Endothelial cell (in vitro differentiated cells): ENCODE measurements at regions not wholly inside any gene's neighbourhood (a gene's known extent, or its start where the extent isn't known, plus 50 kb on each side); places are given as distances from the start of the nearest gene placed in this dataset.

Source experiments
- DNase-seq: peaks from one replicate; pipeline ENCODE4 v3.0.0; 2021; ENCODE audit warnings: low spot score
- H3K27ac Mint-ChIP-seq: one replicate; pipeline ENCODE4 v1.8.0; 2021; ENCODE audit warnings: mixed read lengths, inconsistent platforms; ENCODE audit not compliant: unreplicated experiment
- H3K27me3 Mint-ChIP-seq: one replicate; pipeline ENCODE4 v1.8.0; 2021; ENCODE audit warnings: mild to moderate bottlenecking, moderate library complexity, mixed read lengths, inconsistent platforms; ENCODE audit not compliant: unreplicated experiment
- H3K36me3 Mint-ChIP-seq: one replicate; pipeline ENCODE4 v1.8.0; 2021; ENCODE audit warnings: mild to moderate bottlenecking, low read depth, mixed read lengths, inconsistent platforms; ENCODE audit not compliant: unreplicated experiment
- H3K4me1 Mint-ChIP-seq: one replicate; pipeline ENCODE4 v1.8.0; 2021; ENCODE audit warnings: mild to moderate bottlenecking, mixed read lengths, inconsistent platforms; ENCODE audit not compliant: unreplicated experiment
- H3K4me3 Mint-ChIP-seq: one replicate; pipeline ENCODE4 v1.8.0; 2021; ENCODE audit warnings: mild to moderate bottlenecking, mixed read lengths, inconsistent platforms; ENCODE audit not compliant: unreplicated experiment
- H3K9me3 Mint-ChIP-seq: one replicate; pipeline ENCODE4 v1.8.0; 2021; ENCODE audit warnings: mixed read lengths, inconsistent platforms; ENCODE audit not compliant: unreplicated experiment
- CTCF ChIP-seq: fragments of 200-600 bp; sonication (generic); IDR thresholded peaks from one replicate; pipeline ENCODE4 v1.5.0; 2021; ENCODE audit warnings: antibody characterized with exemption; ENCODE audit not compliant: unreplicated experiment

- Mint-ChIP-seq H3K4me3 (no peak overlapping the region), H3K27me3 (no peaks in the 10 kb centered on the region), H3K36me3 (no peaks in the 10 kb centered on the region), H3K9me3 (no peaks in the 10 kb centered on the region), H3K4me1 (no peaks in the 10 kb centered on the region), H3K27ac (no peak overlapping the region)
- DNase-seq = no peak
- TF ChIP-seq CTCF = no peak
Observed at GRCh38 chr3:147618691-147619090, 209.5 kb downstream of the ZIC1 start.

- no peak overlapping the region for H3K4me3 Mint-ChIP-seq
- no peaks in the 10 kb centered on the region for H3K36me3 Mint-ChIP-seq
- no peak for TF ChIP-seq CTCF
- H3K4me1 Mint-ChIP-seq = no peaks in the 10 kb centered on the region
- H3K27ac Mint-ChIP-seq = no peak overlapping the region
- no peak for DNase-seq
- H3K9me3 Mint-ChIP-seq = no peaks in the 10 kb centered on the region
- H3K27me3 Mint-ChIP-seq = no peaks in the 10 kb centered on the region
Observed at GRCh38 chr3:147619921-147620560, 210.9 kb downstream of the ZIC1 start.

DNA sequence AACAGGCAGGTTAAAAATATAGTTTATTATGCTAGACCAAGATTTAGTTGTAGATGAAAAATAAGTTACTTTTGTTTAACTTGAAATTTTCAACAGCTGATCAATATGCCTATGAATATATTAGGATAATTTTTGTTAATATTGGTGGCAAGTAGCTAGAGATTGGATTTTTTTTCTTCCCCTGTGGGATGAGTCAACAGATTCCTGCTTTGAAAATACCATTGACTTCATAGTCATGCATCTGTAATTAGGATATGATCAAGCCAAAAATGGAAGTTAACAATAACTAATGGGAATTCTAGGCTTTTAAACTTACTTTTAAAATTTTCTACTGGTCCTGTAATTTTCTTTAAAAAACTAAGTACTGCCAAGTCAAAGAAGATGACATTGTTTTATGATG is 211.7 kb downstream of the ZIC1 start:
- Mint-ChIP-seq H3K36me3 (no peaks in the 10 kb centered on the region), H3K4me3 (no peak overlapping the region), H3K27me3 (no peaks in the 10 kb centered on the region), H3K27ac (no peak overlapping the region), H3K9me3 (no peaks in the 10 kb centered on the region), H3K4me1 (no peaks in the 10 kb centered on the region)
- TF ChIP-seq CTCF = no peak
- no peak for DNase-seq

- no peak for TF ChIP-seq CTCF
- DNase-seq = no peak
- Mint-ChIP-seq H3K27ac (no peak overlapping the region), H3K9me3 (no peaks in the 10 kb centered on the region), H3K4me3 (no peak overlapping the region), H3K36me3 (no peaks in the 10 kb centered on the region), H3K4me1 (peaks cover 3% of the 10 kb centered on the region), H3K27me3 (peaks cover 2% of the 10 kb centered on the region)
Observed at GRCh38 chr3:147630921-147631415, 221.8 kb downstream of the ZIC1 start.

DNA sequence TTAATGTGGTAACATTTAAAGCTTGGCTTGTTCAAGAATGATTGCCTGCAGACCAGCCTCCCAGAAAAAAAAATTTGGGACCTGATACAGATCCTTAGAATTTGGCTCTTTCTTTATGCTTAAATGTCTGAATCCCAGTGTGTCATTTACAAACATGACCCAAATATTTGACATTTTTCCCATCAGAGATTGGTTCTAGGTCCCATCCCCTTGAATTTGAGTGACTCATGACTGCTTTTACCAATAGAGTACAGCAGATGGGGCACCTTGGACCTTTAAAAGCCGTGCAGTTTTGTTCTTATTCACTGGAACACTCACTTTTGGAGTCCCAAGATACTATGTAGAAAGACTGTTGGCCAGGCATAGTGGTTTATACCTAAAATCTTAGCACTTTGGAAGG is 231.6 kb downstream of the ZIC1 start:
- Mint-ChIP-seq H3K9me3 (no peaks in the 10 kb centered on the region), H3K36me3 (no peaks in the 10 kb centered on the region), H3K27me3 (no peaks in the 10 kb centered on the region), H3K27ac (no peak overlapping the region), H3K4me3 (no peak overlapping the region), H3K4me1 (no peaks in the 10 kb centered on the region)
- DNase-seq = no peak
- TF ChIP-seq CTCF = no peak
